ENCODE measurements at regions not wholly inside any gene's neighbourhood (a gene's known extent, or its start where the extent isn't known, plus 50 kb on each side); places are given as distances from the start of the nearest gene placed in this dataset.

DNA sequence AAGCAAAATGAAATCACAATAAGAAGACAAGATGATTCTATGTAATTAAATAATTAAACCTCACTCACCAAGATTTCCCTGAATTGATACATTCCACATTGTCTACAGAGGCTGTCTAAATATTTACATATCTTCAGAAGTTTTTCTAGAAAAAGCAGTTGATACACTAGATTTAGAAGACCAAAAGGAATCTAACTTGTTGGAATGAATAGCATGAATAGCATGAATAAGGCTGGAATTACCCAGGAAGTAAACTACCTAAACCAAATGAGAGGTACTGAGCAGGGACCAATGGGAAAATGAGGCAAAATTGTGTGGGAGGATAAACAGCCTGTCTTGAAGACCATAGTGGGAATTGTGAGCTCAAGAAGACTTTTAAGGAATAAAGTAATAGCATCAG is 479.7 kb downstream of the TXNL1 start:
- intact Hi-C loops (cut with DNase I), result no loop called here
- Histone ChIP-seq H3K27ac (no peak overlapping the region), H3K4me3 (no peak overlapping the region), H3K36me3 (no peaks in the 10 kb centered on the region), H3K9me3 (no peaks in the 10 kb centered on the region), H3K27me3 (replicated peaks; ENCODE audit: insufficient read depth) (no peaks in the 10 kb centered on the region), H3K4me1 (replicated peaks) (no peaks in the 10 kb centered on the region)
- TF ChIP-seq POLR2A (IDR thresholded peaks at IDR 0.05) (no peak), POLR2AphosphoS5 (IDR thresholded peaks at IDR 0.05) (no peak)
- TF ChIP-seq, protein P1, sequence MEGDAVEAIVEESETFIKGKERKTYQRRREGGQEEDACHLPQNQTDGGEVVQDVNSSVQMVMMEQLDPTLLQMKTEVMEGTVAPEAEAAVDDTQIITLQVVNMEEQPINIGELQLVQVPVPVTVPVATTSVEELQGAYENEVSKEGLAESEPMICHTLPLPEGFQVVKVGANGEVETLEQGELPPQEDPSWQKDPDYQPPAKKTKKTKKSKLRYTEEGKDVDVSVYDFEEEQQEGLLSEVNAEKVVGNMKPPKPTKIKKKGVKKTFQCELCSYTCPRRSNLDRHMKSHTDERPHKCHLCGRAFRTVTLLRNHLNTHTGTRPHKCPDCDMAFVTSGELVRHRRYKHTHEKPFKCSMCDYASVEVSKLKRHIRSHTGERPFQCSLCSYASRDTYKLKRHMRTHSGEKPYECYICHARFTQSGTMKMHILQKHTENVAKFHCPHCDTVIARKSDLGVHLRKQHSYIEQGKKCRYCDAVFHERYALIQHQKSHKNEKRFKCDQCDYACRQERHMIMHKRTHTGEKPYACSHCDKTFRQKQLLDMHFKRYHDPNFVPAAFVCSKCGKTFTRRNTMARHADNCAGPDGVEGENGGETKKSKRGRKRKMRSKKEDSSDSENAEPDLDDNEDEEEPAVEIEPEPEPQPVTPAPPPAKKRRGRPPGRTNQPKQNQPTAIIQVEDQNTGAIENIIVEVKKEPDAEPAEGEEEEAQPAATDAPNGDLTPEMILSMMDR (IDR thresholded peaks at IDR 0.05), result no peak
- DNase-seq (ENCODE audit: low spot score), result no peak

DNA sequence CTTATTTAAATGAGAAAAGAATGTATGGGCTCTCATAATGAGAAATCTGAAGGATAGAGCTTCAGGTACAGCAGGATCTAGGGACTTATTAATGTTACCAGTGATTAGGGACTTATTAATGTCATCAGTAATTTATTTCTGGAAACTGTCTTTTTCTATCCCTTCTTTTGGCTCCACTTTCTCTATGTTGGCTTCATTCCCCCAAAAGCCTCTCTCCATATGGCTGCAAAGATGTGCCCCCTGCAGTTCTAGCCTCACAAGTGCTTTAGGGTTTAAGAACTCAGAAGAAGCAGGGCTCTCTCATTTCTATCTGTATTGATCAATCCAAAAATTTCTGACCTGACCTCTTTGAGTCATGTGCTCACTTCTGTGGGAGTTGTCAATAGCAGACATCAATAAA is 480.9 kb downstream of the TXNL1 start:
- H3K27me3 ChIP-seq (replicated peaks; ENCODE audit: insufficient read depth), result no peaks in the 10 kb centered on the region
- no peak for TF ChIP-seq POLR2AphosphoS5 (IDR thresholded peaks at IDR 0.05)
- no peak for TF ChIP-seq POLR2A (IDR thresholded peaks at IDR 0.05)
- TF ChIP-seq, protein P1 (IDR thresholded peaks at IDR 0.05), result no peak
- no peaks in the 10 kb centered on the region for H3K4me1 ChIP-seq (replicated peaks)
- no peaks in the 10 kb centered on the region for H3K36me3 ChIP-seq
- H3K9me3 ChIP-seq, result no peaks in the 10 kb centered on the region
- intact Hi-C loops (cut with DNase I), result no loop called here
- no peak overlapping the region for H3K4me3 ChIP-seq
- DNase-seq (ENCODE audit: low spot score), result no peak
- no peak overlapping the region for H3K27ac ChIP-seq

DNA sequence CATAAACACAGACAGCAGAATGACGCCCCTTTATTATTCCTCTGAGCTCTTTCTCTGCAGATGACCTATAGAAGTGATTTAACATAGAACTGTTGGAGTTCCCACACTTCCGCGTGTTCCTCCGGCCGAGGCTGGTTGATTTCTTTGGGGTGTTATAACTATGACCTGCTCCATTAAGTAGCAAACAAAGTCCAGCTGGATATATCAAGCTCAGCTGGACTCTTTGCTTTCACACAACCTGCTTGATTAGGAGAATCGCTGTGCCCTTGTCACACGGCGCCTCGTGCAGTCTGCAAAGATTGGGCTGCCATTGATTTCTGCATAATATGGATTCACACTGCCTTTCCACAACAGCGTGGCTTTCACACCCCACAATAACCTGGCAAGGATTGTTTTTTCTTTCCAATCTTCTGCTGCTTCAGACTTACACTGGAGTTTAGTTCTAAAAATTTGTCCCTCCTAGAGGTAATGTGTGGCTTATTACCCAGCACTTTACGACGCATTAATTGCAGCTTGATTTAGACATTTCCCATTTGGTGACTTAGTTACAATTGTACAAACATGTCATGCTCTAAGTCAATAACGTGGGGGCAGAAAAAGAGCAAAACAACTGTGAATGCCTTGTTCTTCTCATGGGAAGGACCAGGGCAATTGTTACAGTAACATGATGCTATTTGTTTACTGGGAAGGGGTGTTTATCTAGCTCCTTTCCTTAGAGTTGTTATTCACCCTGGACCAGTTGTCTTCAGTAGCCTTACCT is 485.7 kb downstream of the TXNL1 start:
- Histone ChIP-seq H3K9me3 (no peaks in the 10 kb centered on the region), H3K27ac (no peak overlapping the region), H3K36me3 (no peaks in the 10 kb centered on the region), H3K27me3 (replicated peaks; ENCODE audit: insufficient read depth) (no peaks in the 10 kb centered on the region), H3K4me1 (replicated peaks) (no peaks in the 10 kb centered on the region), H3K4me3 (no peak overlapping the region)
- no peak for DNase-seq (ENCODE audit: low spot score)
- 63% methylated on average over 13 of the region's 13 CpGs for WGBS
- no peak for TF ChIP-seq POLR2A (IDR thresholded peaks at IDR 0.05)
- intact Hi-C loops (cut with DNase I), result no loop called here

DNA sequence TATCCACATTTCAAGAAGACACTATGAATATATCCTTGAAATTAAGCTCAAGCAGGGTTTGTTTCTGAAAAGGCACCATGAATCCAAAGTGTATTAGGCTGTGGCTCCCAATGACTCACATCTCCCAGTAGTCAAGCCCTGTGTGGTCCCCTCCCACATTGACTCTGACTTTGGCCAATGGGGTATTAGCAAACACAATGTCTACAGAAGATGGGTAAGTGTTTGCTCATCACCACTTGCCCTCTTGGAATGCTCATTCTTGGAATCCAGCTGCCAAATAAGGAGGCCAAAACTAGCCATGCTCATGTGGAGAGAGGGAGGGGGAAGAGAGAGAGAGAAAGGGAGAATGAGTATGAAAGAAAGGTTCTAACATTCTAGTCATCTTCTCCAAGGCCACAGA is 490.0 kb downstream of the TXNL1 start:
- TF ChIP-seq POLR2AphosphoS5 (IDR thresholded peaks at IDR 0.05) (no peak), POLR2A (IDR thresholded peaks at IDR 0.05) (no peak)
- TF ChIP-seq, protein P1 (IDR thresholded peaks at IDR 0.05), result no peak
- intact Hi-C loops (cut with DNase I), result no loop called here
- H3K36me3 ChIP-seq, result no peaks in the 10 kb centered on the region

DNA sequence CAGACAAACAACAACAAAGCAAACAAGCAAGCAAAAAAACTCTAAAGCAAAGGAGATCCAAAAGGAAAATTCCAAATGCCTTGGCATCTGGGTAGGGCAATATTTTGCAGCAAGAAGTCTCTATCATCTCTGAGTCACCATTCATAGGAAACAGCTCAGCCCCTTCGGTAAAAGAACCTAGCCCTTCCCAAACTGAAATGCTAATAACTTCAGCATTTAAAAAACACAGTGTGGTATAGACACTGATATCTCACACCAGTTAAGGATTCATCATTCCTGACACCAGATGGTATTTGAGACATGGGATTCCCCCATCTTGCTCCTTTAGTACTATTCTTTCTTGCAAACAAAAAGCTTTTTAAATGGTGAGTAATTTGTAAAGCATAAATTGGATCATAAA is 491.8 kb downstream of the TXNL1 start:
- Histone ChIP-seq H3K4me3 (no peak overlapping the region), H3K27ac (no peak overlapping the region), H3K4me1 (replicated peaks) (no peaks in the 10 kb centered on the region), H3K9me3 (no peaks in the 10 kb centered on the region), H3K36me3 (no peaks in the 10 kb centered on the region), H3K27me3 (replicated peaks; ENCODE audit: insufficient read depth) (no peaks in the 10 kb centered on the region)
- DNase-seq (ENCODE audit: low spot score), result no peak
- 55% methylated on average over 1 of the region's 1 CpG for WGBS
- intact Hi-C loops (cut with DNase I), result no loop called here
- TF ChIP-seq, protein P1 (IDR thresholded peaks at IDR 0.05), result no peak
- TF ChIP-seq POLR2AphosphoS5 (IDR thresholded peaks at IDR 0.05) (no peak), POLR2A (IDR thresholded peaks at IDR 0.05) (no peak)

More for the DNA sequence above, 490.0 kb downstream of the TXNL1 start:
- H3K4me3 ChIP-seq, result no peak overlapping the region
- no peak overlapping the region for H3K27ac ChIP-seq
- no peaks in the 10 kb centered on the region for H3K27me3 ChIP-seq (replicated peaks; ENCODE audit: insufficient read depth)
- H3K9me3 ChIP-seq, result no peaks in the 10 kb centered on the region
- DNase-seq (ENCODE audit: low spot score), result no peak
- no peaks in the 10 kb centered on the region for H3K4me1 ChIP-seq (replicated peaks)

Data from prostate gland (tissue), 2 donors.